ENCODE measurements at regions not wholly inside any gene's neighbourhood (a gene's known extent, or its start where the extent isn't known, plus 50 kb on each side); places are given as distances from the start of the nearest gene placed in this dataset.
"Not testable (repeated sequence)": the region's sequence is repeated elsewhere in the genome, so short reads cannot be mapped to it uniquely, and the experiment has no call there.

- no peak for DNase-seq (ENCODE audit: low spot score)
These were observed 120.2 kb downstream of the MRPL39 start for GRCh38 chr21:25487046-25487594.

- no peak for DNase-seq (ENCODE audit: low spot score)
These were observed 121.4 kb downstream of the MRPL39 start for GRCh38 chr21:25485914-25486313.

GRCh38 chr21:25467896-25468295, 139.4 kb downstream of the MRPL39 start:
- no peak for DNase-seq (ENCODE audit: low spot score)

- DNase-seq (ENCODE audit: low spot score), result not testable (repeated sequence)
These were observed 140.2 kb downstream of the MRPL39 start for GRCh38 chr21:25467071-25467470.

GRCh38 chr21:25466470-25466869, 140.8 kb downstream of the MRPL39 start:
- no peak for DNase-seq (ENCODE audit: low spot score)

GRCh38 chr21:25465263-25465662, 142.0 kb downstream of the MRPL39 start:
- DNase-seq (ENCODE audit: low spot score), result no peak

GRCh38 chr21:25464275-25464674, 143.0 kb downstream of the MRPL39 start:
- DNase-seq (ENCODE audit: low spot score), result no peak

GRCh38 chr21:25462517-25462971, 144.7 kb downstream of the MRPL39 start:
- DNase-seq (ENCODE audit: low spot score), result no peak

GRCh38 chr21:25461725-25462124, 145.6 kb downstream of the MRPL39 start:
- DNase-seq (ENCODE audit: low spot score), result no peak

- DNase-seq (ENCODE audit: low spot score), result no peak
These were observed 147.3 kb downstream of the MRPL39 start for GRCh38 chr21:25459993-25460392.

- DNase-seq (ENCODE audit: low spot score), result no peak
These were observed 147.9 kb downstream of the MRPL39 start for GRCh38 chr21:25459365-25459764.

GRCh38 chr21:25458484-25458883, 148.8 kb downstream of the MRPL39 start:
- DNase-seq (ENCODE audit: low spot score), result no peak

GRCh38 chr21:25457946-25458345, 149.3 kb downstream of the MRPL39 start:
- no peak for DNase-seq (ENCODE audit: low spot score)

- no peak for DNase-seq (ENCODE audit: low spot score)
These were observed 149.9 kb downstream of the MRPL39 start for GRCh38 chr21:25457411-25457810.

GRCh38 chr21:25456672-25457071, 150.6 kb downstream of the MRPL39 start:
- DNase-seq (ENCODE audit: low spot score), result no peak

- DNase-seq (ENCODE audit: low spot score), result no peak
These were observed 153.8 kb downstream of the MRPL39 start for GRCh38 chr21:25453524-25453923.

- DNase-seq (ENCODE audit: low spot score), result no peak
These were observed 157.3 kb downstream of the MRPL39 start for GRCh38 chr21:25449950-25450349.

- no peak for DNase-seq (ENCODE audit: low spot score)
These were observed 165.4 kb downstream of the MRPL39 start for GRCh38 chr21:25441835-25442234.

GRCh38 chr21:25437465-25437864, 169.8 kb downstream of the MRPL39 start:
- DNase-seq (ENCODE audit: low spot score), result not testable (repeated sequence)

GRCh38 chr21:25428537-25428936, 178.7 kb downstream of the MRPL39 start:
- no peak for DNase-seq (ENCODE audit: low spot score)

GRCh38 chr21:25427828-25428227, 179.5 kb downstream of the MRPL39 start:
- DNase-seq (ENCODE audit: low spot score), result no peak

- no peak for DNase-seq (ENCODE audit: low spot score)
These were observed 180.7 kb downstream of the MRPL39 start for GRCh38 chr21:25426580-25426979.

GRCh38 chr21:25425156-25425555, 182.1 kb downstream of the MRPL39 start:
- no peak for DNase-seq (ENCODE audit: low spot score)

- DNase-seq (ENCODE audit: low spot score), result no peak
These were observed 182.6 kb downstream of the MRPL39 start for GRCh38 chr21:25424634-25425033.
